GM13976 (cell line): ENCODE measurements at regions not wholly inside any gene's neighbourhood (a gene's known extent, or its start where the extent isn't known, plus 50 kb on each side); places are given as distances from the start of the nearest gene placed in this dataset.

ENCODE experiments used
- DNase-seq: peaks from one replicate; pipeline ENCODE4 v3.0.0; 2012; ENCODE audit warnings: low spot score
- in situ Hi-C: fragments of 300-500 bp; cut with MboI; formaldehyde crosslinking; loops from one replicate; pipeline ENCODE4 v1.12.0; 2022; ENCODE audit warnings: low sequenced_read_pairs, mixed read lengths, inconsistent platforms; ENCODE audit not compliant: unreplicated experiment
- TF ChIP-seq, protein P1 (sequence below): IDR thresholded peaks from 2 replicates; pipeline ENCODE4 v1.5.1; 2012; ENCODE audit warnings: borderline replicate concordance, mild to moderate bottlenecking; ENCODE audit not compliant: insufficient read depth; ENCODE audit errors: extremely low read depth, missing control alignments, control extremely low read depth

DNA sequence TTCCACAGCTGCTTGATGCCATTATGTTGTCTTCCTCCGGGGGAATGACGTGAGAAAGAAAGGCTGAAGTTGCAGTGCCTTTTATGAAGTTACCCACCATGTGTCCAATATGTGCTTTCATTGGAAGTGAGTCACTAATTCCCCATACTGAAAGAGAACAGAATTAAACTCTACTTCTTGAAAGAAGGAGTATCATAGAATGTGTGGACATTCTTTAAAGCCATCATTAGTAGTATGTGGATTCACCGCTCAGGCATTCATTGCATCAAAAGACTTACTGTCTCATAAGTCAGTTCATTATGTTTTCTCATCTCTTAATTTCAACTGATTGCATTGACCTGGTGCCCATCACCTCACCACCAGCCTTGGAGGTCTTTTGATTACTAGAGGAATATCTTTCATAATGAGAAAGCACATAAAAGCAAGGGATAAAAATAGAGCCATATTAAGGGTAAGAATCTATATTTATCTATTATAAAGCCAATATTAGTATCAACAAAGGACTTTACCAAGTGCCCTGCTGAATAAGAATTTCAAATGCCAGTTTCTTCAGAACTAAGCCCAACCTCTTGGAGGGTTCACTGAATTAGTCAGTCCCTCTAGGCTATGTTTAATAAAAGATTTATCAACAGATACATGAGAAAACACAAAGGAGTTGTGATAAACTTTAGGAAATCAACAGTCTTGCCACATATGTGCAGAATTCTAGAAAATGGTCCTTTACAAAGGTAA is 516.1 kb downstream of the NTRK2 start:
- in situ Hi-C loops: no loop called here
- TF ChIP-seq, protein P1, sequence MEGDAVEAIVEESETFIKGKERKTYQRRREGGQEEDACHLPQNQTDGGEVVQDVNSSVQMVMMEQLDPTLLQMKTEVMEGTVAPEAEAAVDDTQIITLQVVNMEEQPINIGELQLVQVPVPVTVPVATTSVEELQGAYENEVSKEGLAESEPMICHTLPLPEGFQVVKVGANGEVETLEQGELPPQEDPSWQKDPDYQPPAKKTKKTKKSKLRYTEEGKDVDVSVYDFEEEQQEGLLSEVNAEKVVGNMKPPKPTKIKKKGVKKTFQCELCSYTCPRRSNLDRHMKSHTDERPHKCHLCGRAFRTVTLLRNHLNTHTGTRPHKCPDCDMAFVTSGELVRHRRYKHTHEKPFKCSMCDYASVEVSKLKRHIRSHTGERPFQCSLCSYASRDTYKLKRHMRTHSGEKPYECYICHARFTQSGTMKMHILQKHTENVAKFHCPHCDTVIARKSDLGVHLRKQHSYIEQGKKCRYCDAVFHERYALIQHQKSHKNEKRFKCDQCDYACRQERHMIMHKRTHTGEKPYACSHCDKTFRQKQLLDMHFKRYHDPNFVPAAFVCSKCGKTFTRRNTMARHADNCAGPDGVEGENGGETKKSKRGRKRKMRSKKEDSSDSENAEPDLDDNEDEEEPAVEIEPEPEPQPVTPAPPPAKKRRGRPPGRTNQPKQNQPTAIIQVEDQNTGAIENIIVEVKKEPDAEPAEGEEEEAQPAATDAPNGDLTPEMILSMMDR: no peak
- DNase-seq: no peak

DNA sequence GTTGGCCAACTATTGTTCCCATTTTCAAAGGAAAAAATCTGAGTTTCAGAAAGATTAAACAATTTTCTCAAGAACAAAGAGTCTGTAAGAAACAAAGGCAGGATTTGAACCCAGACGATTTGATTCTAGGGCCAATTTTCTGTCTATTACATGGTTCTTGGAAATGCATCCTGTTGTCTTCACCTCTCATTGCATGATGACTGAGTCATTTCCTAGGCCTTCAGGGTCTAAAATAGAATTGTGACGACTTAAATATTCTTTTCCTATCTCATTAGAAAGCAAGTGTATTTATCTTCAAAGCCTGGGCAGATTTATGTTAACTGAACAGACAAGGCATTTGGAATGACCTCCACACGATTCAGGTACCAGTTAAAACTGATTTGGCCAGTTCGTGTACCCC is 512.9 kb downstream of the NTRK2 start:
- DNase-seq: no peak
- in situ Hi-C loops: no loop called here
- TF ChIP-seq, protein P1: no peak

DNA sequence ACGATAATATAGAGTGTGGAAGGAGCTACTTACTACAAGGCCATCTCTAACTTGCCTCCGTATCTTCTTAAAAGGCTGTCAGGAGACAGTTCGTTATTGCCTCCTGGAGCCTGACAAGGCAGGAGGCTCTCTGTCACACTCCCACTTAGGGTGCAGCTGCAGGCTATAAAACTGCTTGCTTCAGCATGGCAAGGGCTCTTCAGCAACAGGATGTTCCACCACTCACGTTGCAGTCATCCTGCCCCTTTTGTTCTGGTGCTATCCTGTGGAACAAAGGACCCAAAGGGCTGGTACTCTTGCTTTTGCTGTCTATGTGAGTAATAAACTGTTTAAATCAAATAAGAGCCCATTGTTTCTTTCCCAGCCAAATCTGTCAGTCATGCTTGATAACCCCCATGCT is 508.9 kb downstream of the NTRK2 start:
- in situ Hi-C loops: no loop called here
- no peak for DNase-seq

DNA sequence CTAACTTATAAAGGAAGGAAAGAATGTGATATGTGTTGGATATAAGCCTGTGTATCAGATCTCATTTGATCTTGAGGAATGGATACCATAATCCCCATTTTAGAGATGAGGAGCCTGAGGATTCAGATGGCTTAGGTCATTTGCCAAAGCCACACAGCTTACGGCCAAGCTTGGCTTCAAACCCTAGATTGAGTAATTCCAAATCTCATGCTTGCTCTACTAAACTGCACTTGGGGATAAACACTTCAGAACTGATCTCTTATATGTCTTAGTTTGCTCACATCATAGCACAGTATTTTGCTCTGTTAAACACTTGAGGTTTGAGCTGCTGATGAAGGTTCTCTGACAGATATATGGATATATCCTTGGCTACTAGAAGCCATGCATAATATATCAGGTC is 504.4 kb downstream of the NTRK2 start:
- no peak for DNase-seq
- TF ChIP-seq, protein P1: no peak
- in situ Hi-C loops: no loop called here

More for the DNA sequence above, 508.9 kb downstream of the NTRK2 start:
- TF ChIP-seq, protein P1: no peak

DNA sequence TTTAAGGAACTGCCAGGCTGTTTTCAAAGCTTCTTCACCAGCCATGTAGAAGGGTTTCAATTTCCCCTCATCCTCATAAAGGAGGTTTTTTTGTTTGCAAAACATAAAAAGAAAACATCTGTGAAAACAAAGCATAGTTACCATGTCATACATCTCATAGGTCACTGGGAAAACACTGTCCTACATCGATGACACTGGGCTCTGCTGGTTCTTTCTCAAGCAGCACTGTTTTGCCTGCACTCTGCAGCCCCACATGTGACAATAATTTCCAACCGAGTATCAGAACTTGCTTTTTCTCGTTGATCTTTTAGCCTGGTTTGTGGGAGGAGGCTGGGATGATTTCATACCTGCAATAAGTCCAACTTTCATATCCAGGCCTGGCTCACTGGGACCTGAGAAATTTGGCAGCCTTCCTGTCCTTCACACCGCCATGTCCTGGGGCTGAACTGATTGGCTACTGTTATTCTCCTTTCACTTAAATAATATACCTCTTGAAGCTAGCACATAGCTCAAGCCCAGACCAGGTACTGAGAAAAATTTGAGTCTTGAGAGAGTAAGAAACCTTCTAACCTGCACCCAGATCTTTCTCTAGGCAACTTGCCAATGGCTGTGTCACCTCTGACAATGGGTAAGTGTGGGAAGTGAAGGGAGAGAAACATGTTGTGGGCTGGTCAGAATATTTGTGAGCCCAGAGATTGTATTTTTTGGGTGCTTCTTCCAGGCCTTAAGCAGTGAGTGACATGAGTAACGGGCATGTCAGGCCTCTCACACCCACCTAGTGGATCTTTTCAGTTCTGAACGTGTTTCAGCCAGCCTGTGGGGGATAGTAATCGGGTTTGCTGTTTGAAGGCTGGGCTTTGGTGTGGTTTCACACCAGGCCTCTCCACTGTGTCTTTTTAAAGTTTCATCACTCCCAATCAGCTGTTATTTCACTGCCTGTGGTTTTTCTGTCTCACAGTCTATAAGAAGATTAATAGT is 502.8 kb downstream of the NTRK2 start:
- TF ChIP-seq, protein P1: no peak
- in situ Hi-C loops: no loop called here
- DNase-seq: peak; percentile 16

DNA sequence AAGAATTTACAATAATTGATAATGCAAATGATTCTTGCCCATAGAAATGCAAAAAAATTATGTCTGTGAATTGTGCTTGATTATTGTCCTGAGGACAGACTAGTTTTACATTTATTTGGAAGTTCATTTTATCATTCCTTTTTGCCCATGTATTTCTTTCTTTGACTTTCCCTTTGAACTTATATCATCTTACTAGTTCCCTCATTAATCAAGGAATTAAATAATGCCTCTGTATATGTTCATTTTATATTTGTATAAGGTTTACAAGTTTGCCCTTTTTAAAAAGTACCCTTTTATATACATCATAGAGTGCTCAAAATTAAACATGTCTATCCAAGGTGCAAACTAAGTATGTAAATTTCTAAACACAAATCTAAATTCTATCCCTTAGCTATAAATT is 501.6 kb downstream of the NTRK2 start:
- DNase-seq: no peak
- in situ Hi-C loops: no loop called here
- TF ChIP-seq, protein P1: no peak
